Endothelial cell of umbilical vein (primary cell): ENCODE measurements at regions not wholly inside any gene's neighbourhood (a gene's known extent, or its start where the extent isn't known, plus 50 kb on each side); places are given as distances from the start of the nearest gene placed in this dataset.

ENCODE experiments used
- BruUV-seq: library from RNA; stranded (reverse); fragments of 400-500 nt; replicated peaks from 2 replicates; lab custom pipeline; 2021; lab: Mats Ljungman, UMichigan
- CTCF ChIA-PET: fragments of 300-600, 350-600 bp; sonication (Branson Sonifier 250); formaldehyde crosslinking; loops from one replicate; lab custom pipeline; 2021; ENCODE audit warnings: antibody characterized with exemption, inconsistent platforms; lab: Charles Lee
- POLR2A ChIA-PET: fragments of 300-600, 350-600 bp; sonication (Branson Sonifier 250); formaldehyde crosslinking; loops from one replicate; lab custom pipeline; 2021; ENCODE audit warnings: antibody characterized with exemption, inconsistent platforms; lab: Charles Lee
- DNase-seq: peaks from one replicate; pipeline ENCODE4 v3.0.0-alpha.2; 2011; ENCODE audit warnings: low read depth, low spot score
- FAIRE-seq: peaks from 2 replicates; lab custom pipeline; 2011; peaks lifted over from hg19 to GRCh38; lab: Jason Lieb, UNC
- H2AFZ ChIP-seq: 2 replicates; pipeline ENCODE4 v1.6.0; 2012; ENCODE audit warnings: low read depth, low read length, control low read depth, inconsistent platforms
- H3K27ac ChIP-seq: 2 replicates; pipeline ENCODE4 v1.5.1; 2011; ENCODE audit warnings: low read depth, mild to moderate bottlenecking, control low read depth, low read length, moderate library complexity; ENCODE audit not compliant: insufficient read depth
- H3K27me3 ChIP-seq, 2 experiments: 2 replicates each; pipeline versions ENCODE4 v1.6.0 to v1.6.1; 2011; ENCODE audit warnings: low read length in 2 of 2, mixed read lengths in 1 of 2; ENCODE audit not compliant: control insufficient read depth in 2 of 2, insufficient read depth in 2 of 2
- H3K36me3 ChIP-seq, 2 experiments: 2 replicates in 1 of 2; 3 replicates in 1 of 2; pipeline ENCODE4 v1.5.1; 2011; ENCODE audit warnings: low read length in 2 of 2, mild to moderate bottlenecking in 1 of 2, moderate library complexity in 1 of 2; ENCODE audit not compliant: control insufficient read depth in 2 of 2, insufficient read depth in 2 of 2; ENCODE audit errors: extremely low read depth in 1 of 2
- H3K4me1 ChIP-seq: 3 replicates; pipeline ENCODE4 v1.5.1; 2011; ENCODE audit warnings: mild to moderate bottlenecking, low read length; ENCODE audit not compliant: control insufficient read depth, insufficient read depth; ENCODE audit errors: extremely low read depth
- H3K4me2 ChIP-seq: 2 replicates; pipeline ENCODE4 v1.6.1; 2011; ENCODE audit warnings: low read length, control low read depth, mixed read lengths; ENCODE audit not compliant: insufficient read depth
- H3K4me3 ChIP-seq, 3 experiments: fragments of 200-600 bp in 1 of 3; sonication (generic), shearing (Covaris generic) in 1 of 3; replicated peaks in 1 of 3; 2 replicates each; pipeline ENCODE4 v1.5.1; 2011 to 2016; ENCODE audit warnings: control low read depth in 3 of 3, low read length in 3 of 3, mild to moderate bottlenecking in 2 of 3, inconsistent platforms in 1 of 3, low read depth in 1 of 3, moderate library complexity in 1 of 3; ENCODE audit not compliant: insufficient read depth in 1 of 3
- H3K79me2 ChIP-seq: 2 replicates; pipeline ENCODE4 v1.6.0; 2012; ENCODE audit warnings: low read length, inconsistent platforms; ENCODE audit not compliant: control insufficient read depth, insufficient read depth
- H3K9ac ChIP-seq: replicated peaks from 2 replicates; pipeline ENCODE3; 2011; ENCODE audit warnings: low read length, control low read depth; ENCODE audit not compliant: insufficient read depth; ENCODE audit errors: extremely low read depth
- H3K9me1 ChIP-seq: replicated peaks from 3 replicates; pipeline ENCODE4 v1.6.0; 2011; ENCODE audit warnings: mild to moderate bottlenecking, low read length; ENCODE audit not compliant: control insufficient read depth, insufficient read depth; ENCODE audit errors: extremely low read depth
- H3K9me3 ChIP-seq: replicated peaks from 2 replicates; pipeline ENCODE4 v1.5.1; 2012; ENCODE audit warnings: low read length, inconsistent platforms; ENCODE audit not compliant: control insufficient read depth, insufficient read depth
- H4K20me1 ChIP-seq: replicated peaks from 2 replicates; pipeline ENCODE3; 2011; ENCODE audit warnings: mild to moderate bottlenecking, low read length; ENCODE audit not compliant: control insufficient read depth, insufficient read depth; ENCODE audit errors: extremely low read depth
- EZH2 ChIP-seq: IDR thresholded peaks from 2 replicates; pipeline ENCODE4 v1.6.1; 2012; ENCODE audit warnings: borderline replicate concordance, low read depth, mild to moderate bottlenecking, moderate library complexity, low read length, inconsistent platforms; ENCODE audit not compliant: severe bottlenecking
- FOS ChIP-seq: IDR thresholded peaks from 2 replicates; pipeline ENCODE4 v1.6.1; 2011; ENCODE audit warnings: mild to moderate bottlenecking, low read length, moderate library complexity, borderline replicate concordance; ENCODE audit not compliant: insufficient read depth
- GATA2 ChIP-seq: IDR thresholded peaks from 2 replicates; pipeline ENCODE4 v1.7.0; 2011; ENCODE audit warnings: low read depth, mild to moderate bottlenecking, moderate library complexity, mixed read lengths, low read length; ENCODE audit not compliant: insufficient read length, insufficient read depth
- JUN ChIP-seq: IDR thresholded peaks from 2 replicates; pipeline ENCODE4 v1.6.1; 2011; ENCODE audit warnings: borderline replicate concordance, low read depth; ENCODE audit not compliant: insufficient read length, insufficient read depth
- MYC ChIP-seq: IDR thresholded peaks from one replicate; pipeline ENCODE4 v1.6.1; 2011; ENCODE audit warnings: mild to moderate bottlenecking, low read depth, low read length
- POLR2A ChIP-seq: IDR thresholded peaks from 2 replicates; pipeline ENCODE4 v1.6.1; 2012; ENCODE audit warnings: low read depth, mild to moderate bottlenecking, control low read depth, low read length
- POLR2AphosphoS5 ChIP-seq: IDR thresholded peaks from 2 replicates; pipeline ENCODE4 v1.6.1; 2012; ENCODE audit warnings: low read depth, mild to moderate bottlenecking, control low read depth, low read length, moderate library complexity; ENCODE audit not compliant: insufficient read depth
- dilution Hi-C: fragments of 300-500 bp; cut with MboI; formaldehyde crosslinking; loops from one replicate; pipeline ENCODE4 v1.15.0; 2019; ENCODE audit warnings: low sequenced_read_pairs; ENCODE audit not compliant: extremely low pct_ligation_motif_present
- intact Hi-C: fragments of 100-400 bp; cut with micrococcal nuclease; formaldehyde crosslinking; loops from one replicate; pipeline ENCODE4 v1.10.0; 2022
- TF ChIP-seq, protein P1 (sequence below), 2 donors: IDR thresholded peaks; 1 replicate in 1 of 2; 2 replicates in 1 of 2; pipeline ENCODE4 v1.5.1; 2011; ENCODE audit warnings: low read length in 2 of 2, mild to moderate bottlenecking in 2 of 2, moderate library complexity in 2 of 2, control low read depth in 1 of 2, inconsistent platforms in 1 of 2, low read depth in 1 of 2; ENCODE audit not compliant: insufficient read depth in 1 of 2; ENCODE audit errors: extremely low read depth in 1 of 2

DNA sequence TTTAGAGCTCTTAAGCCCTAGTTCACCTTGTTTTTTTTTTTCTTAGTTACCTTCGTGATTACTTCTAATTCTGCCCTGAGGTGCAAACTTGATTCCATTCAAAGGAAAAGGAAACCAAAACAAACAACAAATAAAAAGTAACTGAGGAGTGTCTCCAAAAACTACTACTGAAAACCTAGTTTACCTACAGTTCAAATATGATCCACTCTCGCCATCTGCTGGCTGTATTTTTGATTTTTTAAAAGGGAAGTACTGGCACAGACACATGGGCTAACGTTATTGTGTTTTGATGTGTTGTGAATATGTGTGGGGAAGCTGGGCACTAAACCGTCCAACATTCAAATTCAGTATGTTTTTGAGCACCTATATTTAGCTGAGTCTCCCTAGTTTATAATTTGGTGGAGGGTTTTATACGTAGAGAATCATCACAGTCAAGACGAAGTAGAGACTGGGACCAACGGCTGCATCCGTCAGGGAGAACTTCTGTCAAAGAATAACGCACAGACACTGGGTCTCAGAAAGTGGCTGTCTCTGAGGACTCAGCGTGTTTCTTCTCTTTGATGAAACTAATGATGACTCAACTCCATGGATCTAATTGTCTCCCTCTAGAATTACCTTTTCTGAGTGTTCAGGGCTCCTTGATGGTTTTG lies 373.5 kb upstream of the BTBD3 start:
- DNase-seq (peak; percentile 74), FAIRE-seq (peak; percentile 86)
- dilution Hi-C loops (no loop called here), intact Hi-C loops (loop anchor here (1.0 to 10.0 kb wide), 12 partner anchors 270 to 1927 kb away; partner anchors contain the start of genes MKKS and SLX4IP)
- peak overlapping the region; percentile 6 for H3K4me2 ChIP-seq
- no peaks in the 10 kb centered on the region for H3K79me2 ChIP-seq
- no peaks in the 10 kb centered on the region for H3K36me3 ChIP-seq
- no peaks in the 10 kb centered on the region for H4K20me1 ChIP-seq
- no peaks in the 10 kb centered on the region for H3K27me3 ChIP-seq
- H3K4me1 ChIP-seq, result peaks cover 9% of the 10 kb centered on the region
- no peak overlapping the region for H3K4me3 ChIP-seq
- POLR2A ChIA-PET, result no interaction called here
- no peaks in the 10 kb centered on the region for H3K9me3 ChIP-seq
- no peaks in the 10 kb centered on the region for H3K9me1 ChIP-seq
- no peak overlapping the region for H3K27ac ChIP-seq
- CTCF ChIA-PET, result interaction anchor here (0.5 to 2.8 kb wide), 42 partner anchors 9 to 1926 kb away, joined by 3 to 27 read pairs (median 4); partner anchors contain the start of genes JAG1 and MKKS
- no peak overlapping the region for H3K9ac ChIP-seq
- peak overlapping the region; percentile 22 for H2AFZ ChIP-seq
- no TSS peak for BruUV-seq
- TF ChIP-seq, protein P1, sequence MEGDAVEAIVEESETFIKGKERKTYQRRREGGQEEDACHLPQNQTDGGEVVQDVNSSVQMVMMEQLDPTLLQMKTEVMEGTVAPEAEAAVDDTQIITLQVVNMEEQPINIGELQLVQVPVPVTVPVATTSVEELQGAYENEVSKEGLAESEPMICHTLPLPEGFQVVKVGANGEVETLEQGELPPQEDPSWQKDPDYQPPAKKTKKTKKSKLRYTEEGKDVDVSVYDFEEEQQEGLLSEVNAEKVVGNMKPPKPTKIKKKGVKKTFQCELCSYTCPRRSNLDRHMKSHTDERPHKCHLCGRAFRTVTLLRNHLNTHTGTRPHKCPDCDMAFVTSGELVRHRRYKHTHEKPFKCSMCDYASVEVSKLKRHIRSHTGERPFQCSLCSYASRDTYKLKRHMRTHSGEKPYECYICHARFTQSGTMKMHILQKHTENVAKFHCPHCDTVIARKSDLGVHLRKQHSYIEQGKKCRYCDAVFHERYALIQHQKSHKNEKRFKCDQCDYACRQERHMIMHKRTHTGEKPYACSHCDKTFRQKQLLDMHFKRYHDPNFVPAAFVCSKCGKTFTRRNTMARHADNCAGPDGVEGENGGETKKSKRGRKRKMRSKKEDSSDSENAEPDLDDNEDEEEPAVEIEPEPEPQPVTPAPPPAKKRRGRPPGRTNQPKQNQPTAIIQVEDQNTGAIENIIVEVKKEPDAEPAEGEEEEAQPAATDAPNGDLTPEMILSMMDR (IDR thresholded peaks at IDR 0.05; ENCODE audit: extremely low read depth in 1 of 2, insufficient read depth in 1 of 2, low read depth in 1 of 2, low read length in 2 of 2), result peak; percentile 16 to 44
- no peak for TF ChIP-seq EZH2
- no peak for TF ChIP-seq GATA2
- TF ChIP-seq MYC, result no peak
- TF ChIP-seq JUN, result no peak
- no peak for TF ChIP-seq FOS
- no peak for TF ChIP-seq POLR2AphosphoS5
- TF ChIP-seq POLR2A, result no peak
